HepG2 (cell line): ENCODE measurements at regions not wholly inside any gene's neighbourhood (a gene's known extent, or its start where the extent isn't known, plus 50 kb on each side); places are given as distances from the start of the nearest gene placed in this dataset.

Experiments
- ASH2L ChIP-seq: fragments of 300-600, 200-600 bp; sonication (generic); IDR thresholded peaks from 2 replicates; pipeline ENCODE4 v1.7.0; 2017; ENCODE audit warnings: low read depth, mild to moderate bottlenecking, moderate library complexity, mixed read lengths, low read length; ENCODE audit not compliant: insufficient read length
- CHCHD3 ChIP-seq: sonication (generic); formaldehyde crosslinking; IDR thresholded peaks from 2 replicates; pipeline ENCODE4 v1.8.0; 2022; ENCODE audit warnings: mild to moderate bottlenecking, missing genetic modification reagents, moderate library complexity
- EEA1 ChIP-seq: sonication (generic); formaldehyde crosslinking; IDR thresholded peaks from 2 replicates; pipeline ENCODE4 v1.5.1; 2020; ENCODE audit warnings: mild to moderate bottlenecking, missing genetic modification reagents, borderline replicate concordance
- MYC ChIP-seq: sonication (generic); formaldehyde crosslinking; IDR thresholded peaks from 2 replicates; pipeline ENCODE4 v1.9.0; 2021; ENCODE audit warnings: missing genetic modification reagents, borderline replicate concordance
- NKX3-1 ChIP-seq: sonication (generic); formaldehyde crosslinking; IDR thresholded peaks from 2 replicates; pipeline ENCODE4 v1.5.0; 2020; ENCODE audit warnings: missing genetic modification reagents
- NONO ChIP-seq, 2 experiments: fragments of 450-650 bp in 1 of 2; sonication (generic) in 1 of 2; formaldehyde crosslinking in 1 of 2; IDR thresholded peaks in 1 of 2; conservative IDR thresholded peaks in 1 of 2; 2 replicates each; pipeline versions ENCODE4 v1.6.1 to v1.8.0; 2017 to 2022; ENCODE audit warnings: mild to moderate bottlenecking in 1 of 2, missing genetic modification reagents in 1 of 2, moderate library complexity in 1 of 2
- PAF1 ChIP-seq: IDR thresholded peaks from 2 replicates; pipeline ENCODE4 v1.6.1; 2016; ENCODE audit warnings: missing genetic modification reagents, missing compliant biosample characterization
- SALL1 ChIP-seq: sonication (generic); formaldehyde crosslinking; IDR thresholded peaks from 2 replicates; pipeline ENCODE4 v1.8.0; 2022; ENCODE audit warnings: mild to moderate bottlenecking, missing genetic modification reagents
- SAP130 ChIP-seq: IDR thresholded peaks from 2 replicates; pipeline ENCODE4 v1.6.1; 2016; ENCODE audit warnings: low read depth
- SKI ChIP-seq: fragments of 450-650 bp; IDR thresholded peaks from one replicate; pipeline ENCODE4 v1.6.1; 2018; ENCODE audit warnings: mild to moderate bottlenecking; ENCODE audit not compliant: partially characterized antibody
- SP5 ChIP-seq: IDR thresholded peaks from 2 replicates; pipeline ENCODE4 v1.6.1; 2016; ENCODE audit warnings: low read depth, borderline replicate concordance
- ZFP90 ChIP-seq: sonication (generic); formaldehyde crosslinking; IDR thresholded peaks from 2 replicates; pipeline ENCODE4 v1.8.0; 2022; ENCODE audit warnings: missing genetic modification reagents, mild to moderate bottlenecking, inconsistent platforms, borderline replicate concordance
- ZNF34 ChIP-seq: sonication (generic); formaldehyde crosslinking; IDR thresholded peaks from 2 replicates; pipeline ENCODE4 v1.4.0; 2020; ENCODE audit warnings: mild to moderate bottlenecking, missing genetic modification reagents, borderline replicate concordance
- ZNF564 ChIP-seq: sonication (generic); formaldehyde crosslinking; IDR thresholded peaks from 2 replicates; pipeline ENCODE4 v1.8.1; 2023; ENCODE audit warnings: mild to moderate bottlenecking, missing genetic modification reagents
- ZNF589 ChIP-seq: sonication (generic); formaldehyde crosslinking; conservative IDR thresholded peaks from 2 replicates; pipeline ENCODE4 v1.8.0; 2022; ENCODE audit warnings: mild to moderate bottlenecking, moderate library complexity, missing genetic modification reagents
- TF ChIP-seq, protein P1 (sequence below), 2 experiments: IDR thresholded peaks; 2 replicates each; pipeline ENCODE4 v1.6.1; 2011 to 2012; ENCODE audit warnings: low read length in 2 of 2, borderline replicate concordance in 1 of 2, low read depth in 1 of 2, mild to moderate bottlenecking in 1 of 2, moderate library complexity in 1 of 2
- TF ChIP-seq, protein P2 (sequence below): sonication (generic); formaldehyde crosslinking; IDR thresholded peaks from 2 replicates; pipeline ENCODE4 v1.4.0; 2020; ENCODE audit warnings: missing genetic modification reagents
- TF ChIP-seq, protein P3 (sequence below): sonication (generic); formaldehyde crosslinking; IDR thresholded peaks from 2 replicates; pipeline ENCODE4 v1.4.0; 2020; ENCODE audit warnings: missing genetic modification reagents, low read depth, mild to moderate bottlenecking, borderline replicate concordance

DNA sequence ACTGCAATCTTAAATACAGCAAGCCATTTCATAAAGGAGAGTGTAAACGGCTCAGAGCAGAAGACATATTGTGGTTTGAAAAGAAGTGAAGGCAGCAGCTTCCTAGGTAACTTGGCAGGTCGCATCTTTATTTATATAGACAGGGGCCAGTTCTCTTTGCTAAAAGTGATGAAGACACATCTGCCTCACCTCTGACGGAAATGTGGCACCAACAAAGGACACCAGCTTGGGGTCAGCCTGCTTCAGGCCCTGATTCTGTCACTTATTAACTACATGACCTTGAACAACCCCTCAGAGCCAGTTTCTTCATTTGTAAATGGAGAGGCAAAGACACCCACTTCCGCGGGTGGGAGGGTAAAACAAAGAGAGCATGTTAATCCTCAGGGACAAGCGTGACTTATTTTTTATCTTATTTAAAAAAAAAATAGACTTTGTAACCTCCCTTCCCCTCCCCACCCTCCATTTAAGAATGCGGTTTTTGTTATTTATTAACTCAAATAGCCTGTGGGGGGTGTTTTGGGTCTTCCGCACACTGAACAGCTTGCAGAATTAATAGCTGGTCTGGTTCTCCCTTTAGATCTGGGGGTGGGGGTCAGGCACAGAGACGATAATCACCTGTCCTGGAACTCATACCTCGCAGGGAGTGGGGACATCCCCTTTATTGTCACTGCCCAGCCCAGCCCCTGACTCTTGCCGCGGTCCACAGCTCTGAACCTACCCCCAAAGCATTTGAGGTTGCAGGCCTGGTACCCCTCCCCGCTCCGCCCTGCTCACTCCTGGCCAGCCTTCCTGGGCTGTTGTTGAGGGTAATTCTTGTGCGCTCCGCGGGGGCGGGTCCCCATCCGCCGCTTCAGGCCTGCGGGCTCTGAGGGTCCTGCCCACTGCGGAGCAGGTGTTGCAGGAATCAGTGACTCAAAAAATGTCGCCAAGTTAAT lies 64.2 kb upstream of the TMEM17 start (continued):
- TF ChIP-seq, protein P1, sequence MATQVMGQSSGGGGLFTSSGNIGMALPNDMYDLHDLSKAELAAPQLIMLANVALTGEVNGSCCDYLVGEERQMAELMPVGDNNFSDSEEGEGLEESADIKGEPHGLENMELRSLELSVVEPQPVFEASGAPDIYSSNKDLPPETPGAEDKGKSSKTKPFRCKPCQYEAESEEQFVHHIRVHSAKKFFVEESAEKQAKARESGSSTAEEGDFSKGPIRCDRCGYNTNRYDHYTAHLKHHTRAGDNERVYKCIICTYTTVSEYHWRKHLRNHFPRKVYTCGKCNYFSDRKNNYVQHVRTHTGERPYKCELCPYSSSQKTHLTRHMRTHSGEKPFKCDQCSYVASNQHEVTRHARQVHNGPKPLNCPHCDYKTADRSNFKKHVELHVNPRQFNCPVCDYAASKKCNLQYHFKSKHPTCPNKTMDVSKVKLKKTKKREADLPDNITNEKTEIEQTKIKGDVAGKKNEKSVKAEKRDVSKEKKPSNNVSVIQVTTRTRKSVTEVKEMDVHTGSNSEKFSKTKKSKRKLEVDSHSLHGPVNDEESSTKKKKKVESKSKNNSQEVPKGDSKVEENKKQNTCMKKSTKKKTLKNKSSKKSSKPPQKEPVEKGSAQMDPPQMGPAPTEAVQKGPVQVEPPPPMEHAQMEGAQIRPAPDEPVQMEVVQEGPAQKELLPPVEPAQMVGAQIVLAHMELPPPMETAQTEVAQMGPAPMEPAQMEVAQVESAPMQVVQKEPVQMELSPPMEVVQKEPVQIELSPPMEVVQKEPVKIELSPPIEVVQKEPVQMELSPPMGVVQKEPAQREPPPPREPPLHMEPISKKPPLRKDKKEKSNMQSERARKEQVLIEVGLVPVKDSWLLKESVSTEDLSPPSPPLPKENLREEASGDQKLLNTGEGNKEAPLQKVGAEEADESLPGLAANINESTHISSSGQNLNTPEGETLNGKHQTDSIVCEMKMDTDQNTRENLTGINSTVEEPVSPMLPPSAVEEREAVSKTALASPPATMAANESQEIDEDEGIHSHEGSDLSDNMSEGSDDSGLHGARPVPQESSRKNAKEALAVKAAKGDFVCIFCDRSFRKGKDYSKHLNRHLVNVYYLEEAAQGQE (IDR thresholded peaks at IDR 0.05; ENCODE audit: borderline replicate concordance in 1 of 2, low read depth in 1 of 2, low read length in 2 of 2), result peak in 1 of 2 experiments; percentile 73; a peak in 2 of 4 replicates
- TF ChIP-seq NONO (IDR thresholded peaks at IDR 0.05) (no peak), NONO (CRISPR knock-in tag; conservative IDR thresholded peaks at IDR 0.05) (peak; percentile 68), ZFP90 (CRISPR knock-in tag) (0 out of 2 replicates have a peak, but pooled peaks have one; percentile 57), ASH2L (peak; percentile 84), SP5 (peak; percentile 97), SKI (peak; percentile 79), SAP130 (CRISPR knock-in tag) (peak; percentile 75), CHCHD3 (no peak), PAF1 (CRISPR knock-in tag) (no peak), SALL1 (peak; percentile 88), EEA1 (CRISPR knock-in tag) (no peak; the same call in 1 of the 2 replicates), NKX3-1 (peak; percentile 93), ZNF34 (peak; percentile 67; the same call in 1 of the 2 replicates), MYC (CRISPR knock-in tag) (peak; percentile 58), ZNF589 (no peak), ZNF564 (CRISPR knock-in tag) (peak; percentile 76; the same call in 1 of the 2 replicates)
- TF ChIP-seq, protein P2, sequence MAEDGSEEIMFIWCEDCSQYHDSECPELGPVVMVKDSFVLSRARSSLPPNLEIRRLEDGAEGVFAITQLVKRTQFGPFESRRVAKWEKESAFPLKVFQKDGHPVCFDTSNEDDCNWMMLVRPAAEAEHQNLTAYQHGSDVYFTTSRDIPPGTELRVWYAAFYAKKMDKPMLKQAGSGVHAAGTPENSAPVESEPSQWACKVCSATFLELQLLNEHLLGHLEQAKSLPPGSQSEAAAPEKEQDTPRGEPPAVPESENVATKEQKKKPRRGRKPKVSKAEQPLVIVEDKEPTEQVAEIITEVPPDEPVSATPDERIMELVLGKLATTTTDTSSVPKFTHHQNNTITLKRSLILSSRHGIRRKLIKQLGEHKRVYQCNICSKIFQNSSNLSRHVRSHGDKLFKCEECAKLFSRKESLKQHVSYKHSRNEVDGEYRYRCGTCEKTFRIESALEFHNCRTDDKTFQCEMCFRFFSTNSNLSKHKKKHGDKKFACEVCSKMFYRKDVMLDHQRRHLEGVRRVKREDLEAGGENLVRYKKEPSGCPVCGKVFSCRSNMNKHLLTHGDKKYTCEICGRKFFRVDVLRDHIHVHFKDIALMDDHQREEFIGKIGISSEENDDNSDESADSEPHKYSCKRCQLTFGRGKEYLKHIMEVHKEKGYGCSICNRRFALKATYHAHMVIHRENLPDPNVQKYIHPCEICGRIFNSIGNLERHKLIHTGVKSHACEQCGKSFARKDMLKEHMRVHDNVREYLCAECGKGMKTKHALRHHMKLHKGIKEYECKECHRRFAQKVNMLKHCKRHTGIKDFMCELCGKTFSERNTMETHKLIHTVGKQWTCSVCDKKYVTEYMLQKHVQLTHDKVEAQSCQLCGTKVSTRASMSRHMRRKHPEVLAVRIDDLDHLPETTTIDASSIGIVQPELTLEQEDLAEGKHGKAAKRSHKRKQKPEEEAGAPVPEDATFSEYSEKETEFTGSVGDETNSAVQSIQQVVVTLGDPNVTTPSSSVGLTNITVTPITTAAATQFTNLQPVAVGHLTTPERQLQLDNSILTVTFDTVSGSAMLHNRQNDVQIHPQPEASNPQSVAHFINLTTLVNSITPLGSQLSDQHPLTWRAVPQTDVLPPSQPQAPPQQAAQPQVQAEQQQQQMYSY, result 0 out of 2 replicates have a peak, but pooled peaks have one; percentile 62
- TF ChIP-seq, protein P3, sequence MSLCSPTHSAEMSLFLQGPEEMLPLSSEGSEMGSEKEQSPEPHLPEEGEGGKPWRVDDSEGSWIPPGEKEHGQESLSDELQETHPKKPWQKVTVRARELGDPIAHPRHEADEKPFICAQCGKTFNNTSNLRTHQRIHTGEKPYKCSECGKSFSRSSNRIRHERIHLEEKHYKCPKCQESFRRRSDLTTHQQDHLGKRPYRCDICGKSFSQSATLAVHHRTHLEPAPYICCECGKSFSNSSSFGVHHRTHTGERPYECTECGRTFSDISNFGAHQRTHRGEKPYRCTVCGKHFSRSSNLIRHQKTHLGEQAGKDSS (CRISPR knock-in tag), result peak; percentile 16; the same call in 1 of the 2 replicates
